Testis (tissue), 2 donors: ENCODE measurements at regions not wholly inside any gene's neighbourhood (a gene's known extent, or its start where the extent isn't known, plus 50 kb on each side); places are given as distances from the start of the nearest gene placed in this dataset.

Experiments used
- POLR2A ChIP-seq: fragments of 450-650 bp; IDR thresholded peaks from one replicate; pipeline ENCODE4 v1.6.1; 2017; ENCODE audit warnings: antibody characterized with exemption, mild to moderate bottlenecking, moderate library complexity
- TF ChIP-seq, protein P1 (sequence below), 3 experiments: fragments of 450-650 bp in 2 of 3; fragments of 200-600 bp in 1 of 3; sonication (generic) in 1 of 3; IDR thresholded peaks; one replicate each; pipeline ENCODE4 v1.5.1; 2016 to 2019; ENCODE audit warnings: antibody characterized with exemption in 3 of 3, mild to moderate bottlenecking in 2 of 3, moderate library complexity in 1 of 3

DNA sequence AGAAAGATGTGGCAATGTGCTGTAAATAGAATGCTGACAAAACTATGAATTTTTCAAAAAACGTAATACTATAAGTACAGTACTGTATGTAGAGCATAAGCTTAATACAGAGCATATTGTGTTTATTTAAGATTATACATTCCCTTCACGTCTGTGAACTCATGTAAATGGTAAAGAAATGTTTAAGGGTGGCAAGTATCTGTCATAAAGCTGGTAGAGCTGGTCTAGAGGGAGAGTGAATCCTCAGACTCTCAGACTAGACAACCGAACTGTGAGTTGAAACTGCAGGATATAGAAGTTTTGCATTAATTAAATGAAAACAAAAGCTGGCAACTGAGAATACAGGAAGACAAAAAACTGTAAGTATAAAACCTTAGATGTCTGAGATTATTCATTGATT lies 87.3 kb upstream of the ANXA1 start:
- TF ChIP-seq, protein P1, sequence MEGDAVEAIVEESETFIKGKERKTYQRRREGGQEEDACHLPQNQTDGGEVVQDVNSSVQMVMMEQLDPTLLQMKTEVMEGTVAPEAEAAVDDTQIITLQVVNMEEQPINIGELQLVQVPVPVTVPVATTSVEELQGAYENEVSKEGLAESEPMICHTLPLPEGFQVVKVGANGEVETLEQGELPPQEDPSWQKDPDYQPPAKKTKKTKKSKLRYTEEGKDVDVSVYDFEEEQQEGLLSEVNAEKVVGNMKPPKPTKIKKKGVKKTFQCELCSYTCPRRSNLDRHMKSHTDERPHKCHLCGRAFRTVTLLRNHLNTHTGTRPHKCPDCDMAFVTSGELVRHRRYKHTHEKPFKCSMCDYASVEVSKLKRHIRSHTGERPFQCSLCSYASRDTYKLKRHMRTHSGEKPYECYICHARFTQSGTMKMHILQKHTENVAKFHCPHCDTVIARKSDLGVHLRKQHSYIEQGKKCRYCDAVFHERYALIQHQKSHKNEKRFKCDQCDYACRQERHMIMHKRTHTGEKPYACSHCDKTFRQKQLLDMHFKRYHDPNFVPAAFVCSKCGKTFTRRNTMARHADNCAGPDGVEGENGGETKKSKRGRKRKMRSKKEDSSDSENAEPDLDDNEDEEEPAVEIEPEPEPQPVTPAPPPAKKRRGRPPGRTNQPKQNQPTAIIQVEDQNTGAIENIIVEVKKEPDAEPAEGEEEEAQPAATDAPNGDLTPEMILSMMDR (IDR thresholded peaks at IDR 0.05), result no peak
- TF ChIP-seq POLR2A, result no peak
